K562 (cell line): ENCODE measurements at regions not wholly inside any gene's neighbourhood (a gene's known extent, or its start where the extent isn't known, plus 50 kb on each side); places are given as distances from the start of the nearest gene placed in this dataset.

ENCODE experiments used
- ARID1B ChIP-seq: fragments of 450-650 bp; IDR thresholded peaks from 2 replicates; pipeline ENCODE4 v1.6.1; 2016; ENCODE audit warnings: antibody characterized with exemption, mild to moderate bottlenecking, inconsistent platforms
- CLOCK ChIP-seq: fragments of 250-450 bp; sonication (Bioruptor Pico); IDR thresholded peaks from 2 replicates; pipeline ENCODE4 v1.4.0; 2020; ENCODE audit warnings: mild to moderate bottlenecking, moderate library complexity, borderline replicate concordance
- POLR2G ChIP-seq: fragments of 200-400 bp; formaldehyde crosslinking; IDR thresholded peaks from 2 replicates; pipeline ENCODE4 v1.6.1; 2017; ENCODE audit warnings: low read depth, mild to moderate bottlenecking, antibody characterized with exemption, low read length, moderate library complexity
- THRB ChIP-seq: fragments of 450-650 bp; formaldehyde crosslinking; conservative IDR thresholded peaks from 2 replicates; pipeline ENCODE4 v1.4.0; 2022; ENCODE audit warnings: mild to moderate bottlenecking, missing genetic modification characterization
- ZNF23 ChIP-seq: fragments of 250-450 bp; sonication (Bioruptor Pico); IDR thresholded peaks from 2 replicates; pipeline ENCODE4 v1.4.0; 2020; ENCODE audit warnings: mild to moderate bottlenecking
- ZNF586 ChIP-seq: fragments of 450-650 bp; formaldehyde crosslinking; conservative IDR thresholded peaks from 2 replicates; pipeline ENCODE4 v1.4.0; 2020; ENCODE audit warnings: mild to moderate bottlenecking, moderate library complexity

GRCh38 chr2:234863043-234863934, 88.5 kb upstream of the SH3BP4 start (continued):
- TF ChIP-seq THRB (no peak), POLR2G (no peak), ARID1B (no peak), ZNF23 (no peak), CLOCK (CRISPR knock-in tag) (no peak), ZNF586 (no peak)
